ENCODE measurements at regions not wholly inside any gene's neighbourhood (a gene's known extent, or its start where the extent isn't known, plus 50 kb on each side); places are given as distances from the start of the nearest gene placed in this dataset.

GRCh38 chr13:26824581-26824980, 64.0 kb upstream of the GPR12 start:
- intact Hi-C loops (cut with DNase I; ENCODE audit: low total_unique reads), result no loop called here
- Histone ChIP-seq H3K4me3 (no peak overlapping the region), H3K36me3 (no peaks in the 10 kb centered on the region), H3K27ac (no peak overlapping the region), H3K4me1 (no peaks in the 10 kb centered on the region), H3K27me3 (no peaks in the 10 kb centered on the region), H3K9me3 (no peaks in the 10 kb centered on the region)
- DNase-seq (ENCODE audit: low spot score in 2 of 2), result no peak
- TF ChIP-seq POLR2A (IDR thresholded peaks at IDR 0.05), result no peak
- TF ChIP-seq CTCF (IDR thresholded peaks at IDR 0.05), result no peak
- TF ChIP-seq POLR2AphosphoS5 (IDR thresholded peaks at IDR 0.05), result no peak

- no peak overlapping the region for H3K27ac ChIP-seq
- TF ChIP-seq POLR2AphosphoS5 (IDR thresholded peaks at IDR 0.05) (no peak), POLR2A (IDR thresholded peaks at IDR 0.05) (no peak), CTCF (IDR thresholded peaks at IDR 0.05) (no peak)
- intact Hi-C loops (cut with DNase I; ENCODE audit: low total_unique reads), result no loop called here
- H3K4me3 ChIP-seq, result no peak overlapping the region
- no peak for DNase-seq (ENCODE audit: low spot score in 2 of 2)
- no peaks in the 10 kb centered on the region for H3K36me3 ChIP-seq
- H3K9me3 ChIP-seq, result no peaks in the 10 kb centered on the region
- no peaks in the 10 kb centered on the region for H3K27me3 ChIP-seq
- no peaks in the 10 kb centered on the region for H3K4me1 ChIP-seq
Measured at GRCh38 chr13:26822146-26822545, 61.6 kb upstream of the GPR12 start.

GRCh38 chr13:26821672-26822071, 61.1 kb upstream of the GPR12 start:
- Histone ChIP-seq H3K4me1 (no peaks in the 10 kb centered on the region), H3K4me3 (no peak overlapping the region), H3K27me3 (no peaks in the 10 kb centered on the region), H3K9me3 (no peaks in the 10 kb centered on the region), H3K36me3 (no peaks in the 10 kb centered on the region), H3K27ac (no peak overlapping the region)
- no peak for DNase-seq (ENCODE audit: low spot score in 2 of 2)
- intact Hi-C loops (cut with DNase I; ENCODE audit: low total_unique reads), result no loop called here
- TF ChIP-seq CTCF (IDR thresholded peaks at IDR 0.05) (no peak), POLR2AphosphoS5 (IDR thresholded peaks at IDR 0.05) (no peak), POLR2A (IDR thresholded peaks at IDR 0.05) (no peak)

- Histone ChIP-seq H3K9me3 (no peaks in the 10 kb centered on the region), H3K27me3 (no peaks in the 10 kb centered on the region), H3K27ac (no peak overlapping the region), H3K4me1 (no peaks in the 10 kb centered on the region), H3K4me3 (no peak overlapping the region), H3K36me3 (no peaks in the 10 kb centered on the region)
- no peak for DNase-seq (ENCODE audit: low spot score in 2 of 2)
- TF ChIP-seq POLR2A (IDR thresholded peaks at IDR 0.05) (no peak), POLR2AphosphoS5 (IDR thresholded peaks at IDR 0.05) (no peak), CTCF (IDR thresholded peaks at IDR 0.05) (no peak)
- intact Hi-C loops (cut with DNase I; ENCODE audit: low total_unique reads), result no loop called here
Measured at GRCh38 chr13:26820871-26821270, 60.3 kb upstream of the GPR12 start.

GRCh38 chr13:26819046-26819445, 58.5 kb upstream of the GPR12 start:
- H3K27me3 ChIP-seq, result no peaks in the 10 kb centered on the region
- H3K27ac ChIP-seq, result no peak overlapping the region
- H3K36me3 ChIP-seq, result no peaks in the 10 kb centered on the region
- TF ChIP-seq CTCF (IDR thresholded peaks at IDR 0.05), result no peak
- no peak for TF ChIP-seq POLR2AphosphoS5 (IDR thresholded peaks at IDR 0.05)
- TF ChIP-seq POLR2A (IDR thresholded peaks at IDR 0.05), result no peak
- no peak for DNase-seq (ENCODE audit: low spot score in 2 of 2)
- H3K4me3 ChIP-seq, result no peak overlapping the region
- H3K4me1 ChIP-seq, result no peaks in the 10 kb centered on the region
- intact Hi-C loops (cut with DNase I; ENCODE audit: low total_unique reads), result loop anchor here (5.0 kb wide), 1 partner anchor 1317 kb away; no protein-coding TSS in a partner anchor
- no peaks in the 10 kb centered on the region for H3K9me3 ChIP-seq

All from breast epithelium (tissue), 4 donors.